DMS79 (cell line): ENCODE measurements at regions not wholly inside any gene's neighbourhood (a gene's known extent, or its start where the extent isn't known, plus 50 kb on each side); places are given as distances from the start of the nearest gene placed in this dataset.
"Not testable (repeated sequence)": the region's sequence is repeated elsewhere in the genome, so short reads cannot be mapped to it uniquely, and the experiment has no call there.

Experiments
- DNase-seq: peaks from one replicate; lab custom pipeline; 2025; lab: John Stamatoyannopoulos, UW

DNA sequence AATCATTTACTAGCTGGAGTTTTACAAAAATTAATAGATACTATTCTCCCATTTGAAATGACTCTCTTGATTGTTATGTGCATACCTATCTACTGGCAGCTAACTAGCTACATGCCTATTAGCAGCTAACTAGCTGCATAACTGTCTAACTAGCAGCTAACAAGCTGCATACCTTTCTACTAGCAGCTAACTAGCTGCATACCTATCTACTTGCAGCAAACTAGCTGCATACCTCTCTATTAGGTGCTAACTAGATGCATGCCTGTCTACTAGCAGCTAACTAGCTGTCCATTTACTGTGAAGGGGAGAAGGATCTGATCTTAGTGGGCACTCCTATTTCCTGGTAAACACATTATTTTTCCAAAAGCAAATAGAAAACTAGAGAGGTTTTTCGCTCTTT lies 439.4 kb upstream of the PFKP start:
- no peak for DNase-seq

GRCh38 chr10:2625094-2625493 lies 442.3 kb upstream of the PFKP start:
- no peak for DNase-seq

GRCh38 chr10:2623675-2624274 lies 443.6 kb upstream of the PFKP start:
- no peak for DNase-seq

DNA sequence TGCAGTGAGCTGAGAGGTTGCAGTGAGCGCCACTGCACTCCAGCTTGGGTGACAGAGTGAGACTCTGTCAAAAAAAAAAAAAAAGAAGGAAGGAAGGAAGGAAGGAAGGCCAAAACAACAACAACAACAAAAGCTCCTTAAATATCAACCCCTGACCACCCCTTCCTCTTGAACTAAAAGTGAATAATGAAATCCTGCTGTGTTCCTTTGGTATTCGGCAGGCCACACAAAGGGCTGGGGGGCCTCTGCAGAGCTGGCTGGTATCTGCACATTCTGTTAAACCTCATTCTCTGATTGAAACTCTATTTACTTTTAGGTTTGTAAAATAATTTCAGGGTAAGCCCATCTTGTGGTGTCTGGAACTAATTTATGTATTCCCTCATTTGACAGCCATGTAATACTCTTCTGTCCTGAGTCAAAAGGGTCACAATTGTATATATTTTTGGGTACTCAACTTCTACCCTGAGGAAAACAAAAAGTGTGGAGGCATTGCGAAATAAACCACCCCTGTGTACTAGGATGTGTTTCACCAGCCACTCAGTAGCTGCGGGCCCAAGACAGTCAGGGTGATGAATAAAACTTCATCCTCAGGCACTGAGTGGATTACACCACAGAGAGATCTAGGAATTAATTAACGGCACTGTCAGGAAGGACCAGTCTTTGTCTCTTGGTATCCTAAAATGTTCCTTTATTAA lies 446.4 kb upstream of the PFKP start:
- DNase-seq = no peak

DNA sequence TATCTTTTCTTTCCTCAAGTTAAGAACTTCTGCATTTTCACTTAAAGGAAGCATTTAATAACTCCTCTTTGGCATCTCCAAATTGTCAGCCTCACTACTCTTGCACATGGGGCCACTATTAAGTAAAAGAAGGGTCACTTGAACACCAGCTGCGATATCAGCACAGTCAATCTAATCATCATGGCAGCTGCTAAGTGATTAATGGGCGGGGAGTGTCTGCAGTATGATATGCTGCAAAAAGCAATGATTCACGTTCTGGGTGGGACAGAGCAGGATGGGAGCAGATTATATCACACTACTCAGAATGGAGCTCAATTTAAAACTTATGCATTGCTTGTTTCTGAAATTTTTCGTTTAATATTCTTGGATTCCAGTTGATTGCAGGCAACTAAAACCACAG lies 447.4 kb upstream of the PFKP start:
- DNase-seq = no peak

DNA sequence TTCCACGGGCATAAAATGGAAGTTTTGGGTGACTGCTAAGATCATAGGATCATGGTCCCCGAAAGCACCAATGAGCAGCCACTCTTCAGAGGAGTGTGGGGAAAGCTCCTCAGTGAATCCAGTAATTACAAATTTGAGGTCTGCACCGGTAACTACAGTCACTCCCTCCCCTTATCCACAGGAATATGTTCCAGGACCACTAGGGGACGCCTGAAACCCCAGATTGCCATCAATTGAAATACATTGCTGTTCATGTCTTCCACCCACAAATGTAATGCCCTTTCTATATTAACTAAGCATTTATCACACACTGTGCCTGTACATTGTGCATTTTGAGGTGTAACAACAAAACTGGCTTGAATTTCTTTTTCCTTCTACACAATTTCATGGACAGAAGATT lies 447.9 kb upstream of the PFKP start:
- no peak for DNase-seq

DNA sequence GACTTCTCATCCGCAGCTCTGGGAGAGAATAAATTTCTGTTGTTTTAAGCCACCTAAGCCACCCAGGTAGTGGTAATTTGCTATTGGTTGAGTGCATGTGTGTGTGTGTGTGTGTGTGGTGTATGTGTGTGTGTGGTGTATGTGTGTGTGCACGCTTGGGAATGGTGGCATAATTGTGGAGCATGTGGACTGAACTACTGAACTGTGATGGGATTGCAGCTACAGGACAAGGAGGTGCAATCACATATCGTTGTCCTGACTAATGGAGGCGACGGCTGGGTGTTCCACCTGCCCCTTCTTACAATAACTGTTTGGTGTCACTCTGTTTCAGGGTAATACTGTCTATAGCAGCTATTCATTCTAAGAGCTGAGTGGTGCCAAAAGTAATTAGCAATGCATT lies 448.7 kb upstream of the PFKP start:
- no peak for DNase-seq

DNA sequence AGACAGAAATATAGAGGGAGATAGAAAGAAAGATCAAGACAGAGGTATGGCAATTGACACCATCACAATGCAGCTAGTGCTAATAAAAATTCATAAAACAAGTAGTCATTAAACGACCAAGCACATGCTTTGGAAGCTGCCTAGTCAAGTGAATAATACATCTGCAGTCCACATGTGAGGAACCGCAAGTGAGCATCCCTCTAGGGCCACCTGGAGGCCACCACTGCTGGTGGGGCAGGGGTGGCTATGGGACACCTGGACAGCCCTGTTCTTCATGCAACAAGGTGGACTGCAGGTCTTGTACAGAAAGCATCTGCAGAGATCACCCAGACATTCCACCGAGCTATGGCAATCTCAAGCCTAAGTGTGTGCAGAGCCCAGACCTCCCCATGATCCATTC lies 451.1 kb upstream of the PFKP start:
- DNase-seq = no peak

DNA sequence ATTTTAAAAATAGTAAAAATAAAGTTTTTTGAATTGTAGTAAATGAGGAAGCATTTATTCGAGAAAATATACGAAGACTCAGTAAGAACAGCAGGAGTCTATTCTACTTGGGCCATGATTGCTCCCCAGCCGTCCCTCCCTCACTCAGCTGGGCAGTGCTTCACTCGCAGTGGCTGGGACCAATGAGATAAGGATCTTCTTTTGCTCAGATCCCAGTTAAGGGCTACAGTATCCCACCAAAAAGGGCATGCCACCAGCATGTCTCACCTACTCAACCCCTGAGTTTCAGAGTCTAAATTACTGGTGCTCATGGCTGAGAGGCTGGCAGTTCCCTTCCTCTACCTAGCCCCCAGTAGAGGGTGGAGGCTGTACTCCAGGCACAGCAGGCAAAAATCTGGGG lies 455.7 kb upstream of the PFKP start:
- DNase-seq = no peak

- no peak for DNase-seq
These were observed 456.4 kb upstream of the PFKP start for GRCh38 chr10:2610946-2611345.

GRCh38 chr10:2604891-2605290 lies 462.5 kb upstream of the PFKP start:
- no peak for DNase-seq

- DNase-seq = no peak
These were observed 467.8 kb upstream of the PFKP start for GRCh38 chr10:2599571-2599970.

DNA sequence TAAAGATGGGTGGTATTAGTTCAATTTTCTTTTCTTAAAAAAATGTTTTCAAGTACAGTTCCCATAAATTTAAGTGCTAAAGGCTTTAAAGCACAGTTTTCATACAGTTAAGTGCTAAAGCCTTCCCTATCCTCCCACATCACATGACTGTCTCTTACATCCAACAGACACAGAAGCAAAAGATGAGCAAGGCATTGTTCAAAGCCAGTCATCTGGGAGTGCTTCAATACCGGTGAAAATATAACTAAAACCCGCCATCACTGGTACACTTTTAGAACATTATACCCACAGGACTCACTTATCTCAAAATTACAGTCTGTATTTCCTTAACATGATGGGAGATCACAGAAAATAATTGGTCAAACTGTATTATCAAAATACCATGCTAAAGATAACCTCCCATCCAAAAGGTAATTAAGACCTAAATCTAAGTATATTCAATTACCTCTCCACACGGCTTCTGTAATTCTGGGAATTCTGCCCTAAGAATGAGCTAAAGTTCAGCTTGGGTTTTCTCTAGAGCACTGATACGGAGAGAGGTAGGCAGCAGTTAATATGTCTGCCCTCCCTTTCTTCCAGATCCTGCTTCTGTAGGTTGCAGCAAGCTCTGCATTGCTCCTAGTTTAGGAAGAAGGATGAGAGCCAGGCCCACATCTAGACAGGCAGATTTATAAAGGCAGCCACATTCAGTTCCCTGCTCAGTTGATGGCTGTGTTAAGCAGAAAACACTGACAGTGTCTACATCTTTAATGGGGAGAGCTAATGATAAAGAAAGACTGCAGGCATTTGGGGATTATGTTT lies 474.8 kb upstream of the PFKP start:
- DNase-seq = no peak

DNA sequence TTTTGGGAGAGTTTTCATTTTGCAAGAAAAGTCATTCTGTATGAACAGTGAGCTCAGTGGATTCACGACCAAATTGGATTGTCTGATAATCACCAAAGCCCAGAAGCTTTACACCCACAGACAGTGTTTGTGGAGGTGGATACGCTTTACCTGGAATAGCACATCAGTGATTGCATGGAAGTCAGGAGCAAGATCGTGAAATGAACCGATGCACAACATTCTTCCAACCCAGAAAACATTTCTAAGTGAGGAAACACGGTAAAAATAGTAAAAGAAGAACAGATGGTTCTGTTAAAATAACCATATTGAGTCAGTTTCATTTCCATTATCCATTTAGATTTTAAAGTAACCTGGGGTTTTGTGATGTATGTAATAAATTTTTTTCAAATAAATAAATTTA lies 478.2 kb upstream of the PFKP start:
- DNase-seq = no peak

DNA sequence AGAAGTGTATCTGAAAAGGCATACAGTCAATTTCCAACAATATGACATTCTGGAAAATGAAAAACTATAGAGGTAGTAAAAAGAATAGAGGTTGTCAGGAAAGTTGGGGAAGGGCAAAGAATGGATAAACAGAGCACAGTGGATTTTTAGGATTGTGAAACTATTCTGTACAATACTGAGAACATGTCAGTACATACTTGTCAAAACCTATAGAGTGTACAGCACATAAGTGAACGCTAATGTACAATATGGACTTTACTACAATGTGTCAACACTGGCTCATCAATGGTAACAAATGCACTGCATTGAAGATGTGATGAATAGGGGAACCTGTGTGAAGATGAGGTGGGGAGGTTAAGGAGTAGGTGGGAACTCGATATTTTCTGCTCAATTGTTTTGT lies 483.0 kb upstream of the PFKP start:
- no peak for DNase-seq

DNA sequence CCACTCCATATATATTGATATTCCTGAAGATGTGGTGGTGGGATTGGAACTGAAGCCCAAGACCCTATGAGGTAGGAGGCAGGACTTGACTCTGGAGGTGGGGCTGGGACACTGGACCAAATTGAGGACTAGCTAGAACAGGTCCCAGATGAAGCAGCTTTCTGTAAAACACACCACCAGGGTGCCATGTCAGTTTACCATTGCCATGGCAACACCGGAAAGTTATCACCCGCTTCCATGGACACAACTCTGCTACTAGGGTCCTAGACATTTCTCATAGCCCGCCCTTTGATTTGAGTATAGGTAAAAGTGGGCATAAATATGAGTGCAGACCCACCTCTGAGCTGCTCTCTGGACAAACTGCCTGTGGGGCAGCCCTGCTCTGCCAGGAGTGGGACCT lies 490.5 kb upstream of the PFKP start:
- no peak for DNase-seq

- no peak for DNase-seq
These were observed 491.9 kb upstream of the PFKP start for GRCh38 chr10:2575460-2575859.

GRCh38 chr10:2572611-2573010 lies 494.7 kb upstream of the PFKP start:
- DNase-seq = no peak

GRCh38 chr10:2556883-2557282 lies 510.5 kb upstream of the PFKP start:
- no peak for DNase-seq

DNA sequence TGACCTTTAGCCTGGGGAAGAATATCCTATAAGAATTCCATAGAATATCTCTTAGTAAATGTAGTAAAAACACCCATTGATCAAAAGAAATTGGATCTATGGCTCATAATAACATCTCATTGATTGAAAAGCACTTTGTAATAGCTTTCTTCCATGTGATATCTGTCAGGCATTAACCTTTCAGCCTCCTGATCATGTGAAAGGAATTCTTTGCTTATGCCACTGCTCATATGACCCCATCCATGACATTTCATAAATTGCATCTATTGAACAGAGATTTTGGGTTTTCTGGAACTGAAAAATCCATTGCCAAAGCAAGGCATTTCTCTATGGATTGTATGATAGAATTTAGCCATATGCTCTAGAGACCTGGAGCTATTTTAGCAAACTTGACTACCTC lies 519.3 kb upstream of the PFKP start:
- DNase-seq = no peak

DNA sequence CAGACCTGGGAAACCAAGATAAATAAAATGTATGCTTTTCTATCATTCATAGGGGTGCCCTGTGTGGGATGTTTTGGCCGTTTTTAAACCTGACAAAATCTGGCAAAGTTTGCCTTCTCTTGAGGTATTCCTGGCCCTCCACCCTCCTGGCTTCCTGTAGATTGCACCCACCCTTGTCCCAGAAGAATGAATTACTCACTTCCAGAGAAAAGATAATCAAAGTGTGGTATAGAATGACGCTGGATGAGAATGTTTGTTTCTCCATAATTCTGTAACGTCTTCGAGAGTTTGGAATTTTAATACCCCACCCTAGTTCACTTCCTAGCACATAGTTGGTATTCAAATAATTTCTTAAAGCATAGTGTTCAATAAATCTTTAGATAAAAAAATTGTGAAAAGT lies 519.7 kb upstream of the PFKP start:
- DNase-seq = no peak

- DNase-seq = not testable (repeated sequence)
These were observed 520.5 kb upstream of the PFKP start for GRCh38 chr10:2546894-2547293.

- no peak for DNase-seq
These were observed 523.4 kb upstream of the PFKP start for GRCh38 chr10:2543974-2544373.
